ENCODE measurements at regions not wholly inside any gene's neighbourhood (a gene's known extent, or its start where the extent isn't known, plus 50 kb on each side); places are given as distances from the start of the nearest gene placed in this dataset.
"Not testable (repeated sequence)": the region's sequence is repeated elsewhere in the genome, so short reads cannot be mapped to it uniquely, and the experiment has no call there.

DNA sequence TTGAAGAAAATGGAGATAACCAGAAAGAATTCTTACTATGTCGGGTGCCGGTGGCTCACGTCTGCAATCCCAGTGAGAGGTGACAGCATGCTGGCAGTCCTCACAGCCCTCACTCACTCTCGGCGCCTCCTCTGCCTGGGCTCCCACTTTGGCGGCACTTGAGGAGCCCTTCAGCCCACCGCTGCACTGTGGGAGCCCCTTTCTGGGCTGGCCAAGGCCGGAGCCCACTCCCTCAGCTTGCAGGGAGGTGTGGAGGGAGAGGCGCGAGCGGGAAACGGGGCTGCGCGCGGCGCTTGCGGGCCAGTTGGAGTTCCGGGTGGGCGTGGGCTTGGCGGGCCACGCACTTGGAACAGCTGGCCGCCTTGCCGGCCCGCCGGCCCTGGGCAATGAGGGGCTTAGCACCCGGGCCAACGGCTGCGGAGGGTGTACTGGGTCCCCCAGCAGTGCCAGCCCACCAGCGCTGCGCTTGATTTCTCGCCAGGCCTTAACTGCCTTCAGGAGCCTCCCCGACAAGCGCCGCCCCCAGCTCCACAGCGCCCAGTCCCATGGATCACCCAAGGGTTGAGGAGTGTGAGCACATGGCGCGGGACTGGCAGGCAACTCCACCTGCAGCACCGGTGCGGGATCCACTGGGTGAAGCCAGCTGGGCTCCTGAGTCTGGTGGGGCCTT, 1672.5 kb upstream of the B3GALT2 start:
- not testable (repeated sequence) for DNase-seq

DNA sequence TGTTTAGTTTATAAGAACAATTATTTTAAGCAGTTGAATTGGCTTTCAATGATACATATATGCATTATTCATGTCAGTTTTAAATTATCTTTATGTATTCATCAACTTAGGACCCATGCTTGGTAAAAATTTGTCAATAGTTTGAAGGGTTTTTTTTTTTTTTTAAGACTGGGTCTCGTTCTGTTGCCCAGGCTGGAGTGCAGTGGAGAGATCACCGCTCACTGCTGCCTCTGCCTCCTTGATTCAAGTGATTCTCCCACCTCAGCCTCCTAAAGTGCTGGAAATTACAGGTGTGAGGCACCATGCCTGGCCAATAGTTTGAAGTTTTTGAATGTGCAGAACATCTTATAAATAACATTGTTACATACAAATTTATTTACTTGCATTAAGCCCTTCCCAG, 1671.0 kb upstream of the B3GALT2 start:
- no peak for DNase-seq

DNA sequence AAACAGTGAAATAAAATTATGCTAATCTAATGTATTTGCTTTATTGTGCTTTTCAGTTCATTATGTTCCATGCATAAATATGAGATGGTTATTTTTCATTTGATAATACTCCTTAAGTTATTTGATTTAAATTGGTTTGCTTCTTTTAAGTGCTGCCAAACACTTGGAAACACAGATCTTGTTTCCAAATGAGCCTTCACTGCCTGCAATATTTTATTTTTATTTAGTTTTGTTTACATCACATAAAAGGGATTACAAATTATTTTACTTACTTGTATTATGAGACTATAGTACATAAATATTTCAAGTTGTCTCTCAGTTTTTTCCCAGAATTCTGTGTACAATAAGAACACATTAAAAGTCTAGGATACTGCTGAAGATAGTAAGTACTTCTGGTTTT, 1662.4 kb upstream of the B3GALT2 start:
- DNase-seq: no peak

- DNase-seq: no peak
Measured at GRCh38 chr1:194846488-194846887, 1660.1 kb upstream of the B3GALT2 start.

- DNase-seq: no peak
Measured at GRCh38 chr1:194843077-194843476, 1656.7 kb upstream of the B3GALT2 start.

GRCh38 chr1:194833111-194833510, 1646.7 kb upstream of the B3GALT2 start:
- no peak for DNase-seq

DNA sequence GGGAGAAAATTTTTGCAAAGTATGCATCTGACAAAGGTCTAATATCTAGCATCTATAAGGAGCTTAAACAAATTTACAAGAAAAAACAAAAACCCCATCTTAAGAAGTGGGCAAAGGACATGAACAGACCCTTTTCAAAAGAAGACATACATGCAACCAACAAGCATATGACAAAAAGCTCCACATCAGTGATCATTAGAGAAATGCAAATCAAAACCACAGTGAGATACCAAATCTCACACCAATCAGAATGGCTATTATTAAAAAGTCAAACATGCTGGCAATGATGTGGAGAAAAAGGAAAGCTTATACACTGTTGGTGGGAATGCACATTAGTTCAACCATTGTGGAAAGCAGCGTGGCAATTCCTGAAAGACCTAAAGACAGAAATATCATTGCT, 1645.2 kb upstream of the B3GALT2 start:
- not testable (repeated sequence) for DNase-seq

DNA sequence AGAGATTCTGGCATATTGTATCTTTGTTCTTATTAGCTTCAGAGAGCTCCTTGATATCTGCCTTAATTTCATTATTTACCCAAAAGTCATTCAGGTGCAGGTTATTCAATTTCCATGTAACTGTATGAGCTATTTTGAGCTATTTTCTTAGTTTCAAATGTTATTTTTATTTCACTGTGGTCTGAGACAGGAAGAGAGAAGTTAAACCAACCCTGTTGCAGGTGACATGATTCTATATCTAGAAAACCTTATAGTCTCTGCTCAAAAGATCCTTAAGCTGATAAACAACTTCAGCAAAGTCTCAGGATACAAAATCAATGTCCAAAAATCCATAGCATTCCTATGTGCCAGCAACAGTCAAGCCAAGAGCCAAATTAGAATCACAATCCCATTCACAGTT, 1644.0 kb upstream of the B3GALT2 start:
- no peak for DNase-seq

- no peak for DNase-seq
Measured at GRCh38 chr1:194829492-194829891, 1643.1 kb upstream of the B3GALT2 start.

GRCh38 chr1:194825382-194825781, 1639.0 kb upstream of the B3GALT2 start:
- no peak for DNase-seq

GRCh38 chr1:194821091-194821490, 1634.7 kb upstream of the B3GALT2 start:
- DNase-seq: no peak

- DNase-seq: no peak
Measured at GRCh38 chr1:194818674-194819073, 1632.3 kb upstream of the B3GALT2 start.

- no peak for DNase-seq
Measured at GRCh38 chr1:194816859-194817258, 1630.4 kb upstream of the B3GALT2 start.

GRCh38 chr1:194813096-194813495, 1626.7 kb upstream of the B3GALT2 start:
- no peak for DNase-seq

- DNase-seq: no peak
Measured at GRCh38 chr1:194809665-194810064, 1623.3 kb upstream of the B3GALT2 start.

GRCh38 chr1:194809215-194809614, 1622.8 kb upstream of the B3GALT2 start:
- no peak for DNase-seq

GRCh38 chr1:194807530-194808220, 1621.3 kb upstream of the B3GALT2 start:
- no peak for DNase-seq

- no peak for DNase-seq
Measured at GRCh38 chr1:194802572-194802971, 1616.2 kb upstream of the B3GALT2 start.

DNA sequence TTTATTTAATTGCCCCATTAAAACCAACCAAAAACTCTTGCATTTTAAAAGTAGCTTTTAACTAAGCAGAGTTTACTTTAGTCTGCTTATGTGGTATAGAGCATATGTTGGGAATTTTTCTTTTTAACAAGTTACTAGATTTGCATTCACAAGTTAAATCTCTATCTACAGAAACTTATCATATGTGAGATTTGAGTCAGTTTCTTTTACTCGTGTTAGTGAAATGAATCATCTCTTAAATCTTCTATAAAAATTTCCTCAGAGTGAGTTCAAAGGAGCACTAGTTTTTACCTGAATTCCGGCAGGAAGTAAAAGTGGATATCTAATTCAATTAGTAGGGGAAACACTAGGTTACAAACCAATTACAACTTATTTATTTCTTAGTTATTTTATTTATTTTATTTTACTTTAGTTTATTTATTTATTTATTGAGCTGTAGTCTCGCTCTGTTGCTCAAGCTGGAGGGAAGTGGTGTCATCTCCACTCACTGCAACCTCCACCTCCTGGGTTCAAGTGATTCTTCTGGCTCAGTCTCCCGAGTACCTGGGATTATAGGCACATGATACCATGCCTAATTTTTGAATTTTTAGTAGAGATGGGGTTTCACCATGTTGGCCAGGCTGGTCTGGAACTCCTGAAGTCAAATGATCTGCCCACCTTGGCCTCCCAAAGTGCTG, 1609.6 kb upstream of the B3GALT2 start:
- no peak for DNase-seq

DNA sequence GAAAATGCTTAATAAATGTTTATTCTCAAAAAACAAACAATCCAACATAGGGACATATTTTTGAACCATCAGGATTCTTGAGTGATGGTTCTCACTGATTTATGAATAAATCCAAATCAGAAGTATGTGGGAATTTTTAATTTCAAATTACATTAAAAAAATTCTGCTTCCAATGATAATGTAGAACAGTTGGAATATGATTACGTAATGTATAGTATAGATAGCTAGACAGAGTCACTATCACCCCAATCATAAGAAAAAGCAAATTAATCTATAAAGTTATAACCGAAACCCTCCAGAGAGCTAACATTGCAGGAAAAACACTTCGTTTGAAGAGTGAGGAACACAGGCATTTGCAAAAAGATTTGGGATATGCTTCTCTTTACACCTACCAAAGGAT, 1600.6 kb upstream of the B3GALT2 start:
- no peak for DNase-seq

DNA sequence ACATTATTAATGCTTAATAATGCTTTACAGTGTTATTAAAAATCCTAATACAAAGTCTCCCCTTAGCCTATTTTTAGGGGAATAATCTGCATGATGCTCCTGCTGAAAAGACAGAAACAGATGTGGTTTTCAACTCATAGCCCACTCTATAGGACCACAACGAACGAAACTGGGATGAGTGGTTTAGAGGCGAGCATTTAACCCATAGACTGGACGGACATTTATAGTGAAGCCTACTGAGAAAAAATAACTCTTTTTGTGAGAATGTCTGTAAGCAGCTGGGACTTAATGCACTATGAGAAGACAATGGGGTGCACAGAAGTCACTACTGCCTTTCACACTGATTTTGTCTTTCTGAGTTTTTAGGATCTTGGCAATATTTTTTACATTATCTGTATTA, 1599.6 kb upstream of the B3GALT2 start:
- no peak for DNase-seq

DNA sequence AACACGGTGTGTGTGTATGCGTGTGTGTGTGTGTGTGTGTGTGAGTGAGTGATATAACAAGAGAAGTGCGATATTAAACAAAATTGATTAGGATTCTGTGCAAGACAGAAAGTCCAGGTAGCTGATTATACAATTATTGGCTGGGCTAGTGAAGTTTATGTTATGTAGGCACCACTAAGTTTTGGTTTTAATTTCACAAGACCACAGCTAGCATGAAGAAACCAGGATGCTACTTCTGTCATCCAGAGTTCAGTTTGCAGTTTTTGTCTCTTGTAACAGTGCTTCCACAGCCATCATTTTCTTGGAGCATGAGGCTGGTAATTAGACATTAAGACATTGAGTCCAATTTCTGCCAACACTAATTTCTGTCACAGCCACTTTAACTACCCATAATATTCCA, 1590.2 kb upstream of the B3GALT2 start:
- no peak for DNase-seq

- DNase-seq: no peak
Measured at GRCh38 chr1:194774535-194774934, 1588.1 kb upstream of the B3GALT2 start.

All from activated naive CD4-positive, alpha-beta T cell treated with anti-CD3 and anti-CD28 coated beads, Interleukin-2, amount 50 U/mL, for 16 hours (primary cell).